ENCODE measurements at regions not wholly inside any gene's neighbourhood (a gene's known extent, or its start where the extent isn't known, plus 50 kb on each side); places are given as distances from the start of the nearest gene placed in this dataset.

GRCh38 chr19:30625947-30626625 lies 253.9 kb downstream of the ZNF536 start:
- H3K4me3 ChIP-seq (ENCODE audit: low read length): no peak overlapping the region
- ATAC-seq: no peak

GRCh38 chr19:30622276-30622675 lies 250.1 kb downstream of the ZNF536 start:
- Histone ChIP-seq H3K4me3 (ENCODE audit: low read length) (no peak overlapping the region), H3K27me3 (ENCODE audit: control insufficient read depth, insufficient read depth) (no peaks in the 10 kb centered on the region), H3K27ac (ENCODE audit: low read length) (no peak overlapping the region), H3K9me3 (ENCODE audit: control insufficient read depth, low read length) (no peaks in the 10 kb centered on the region), H3K4me1 (ENCODE audit: control insufficient read depth, insufficient read depth, low read length) (no peaks in the 10 kb centered on the region)
- intact Hi-C loops (cut with DNase I): no loop called here
- DNase-seq: no peak
- ATAC-seq: no peak
- WGBS: 88% methylated on average over 5 of the region's 5 CpGs

More at GRCh38 chr19:30625947-30626625, 253.9 kb downstream of the ZNF536 start:
- 81% methylated on average over 15 of the region's 15 CpGs for WGBS
- intact Hi-C loops (cut with DNase I): no loop called here
- Histone ChIP-seq H3K27me3 (ENCODE audit: control insufficient read depth, insufficient read depth) (no peaks in the 10 kb centered on the region), H3K27ac (ENCODE audit: low read length) (no peak overlapping the region), H3K9me3 (ENCODE audit: control insufficient read depth, low read length) (no peaks in the 10 kb centered on the region), H3K4me1 (ENCODE audit: control insufficient read depth, insufficient read depth, low read length) (no peaks in the 10 kb centered on the region)
- DNase-seq: no peak

GRCh38 chr19:30621326-30621920 lies 249.2 kb downstream of the ZNF536 start:
- H3K4me1 ChIP-seq (ENCODE audit: control insufficient read depth, insufficient read depth, low read length): no peaks in the 10 kb centered on the region
- no peak overlapping the region for H3K27ac ChIP-seq (ENCODE audit: low read length)
- H3K27me3 ChIP-seq (ENCODE audit: control insufficient read depth, insufficient read depth): no peaks in the 10 kb centered on the region
- no peak for DNase-seq
- no peaks in the 10 kb centered on the region for H3K9me3 ChIP-seq (ENCODE audit: control insufficient read depth, low read length)
- no peak for ATAC-seq
- 69% methylated on average over 8 of the region's 8 CpGs for WGBS
- intact Hi-C loops (cut with DNase I): no loop called here
- no peak overlapping the region for H3K4me3 ChIP-seq (ENCODE audit: low read length)

- WGBS: 73% methylated on average over 4 of the region's 4 CpGs
- Histone ChIP-seq H3K4me1 (ENCODE audit: control insufficient read depth, insufficient read depth, low read length) (no peaks in the 10 kb centered on the region), H3K27me3 (ENCODE audit: control insufficient read depth, insufficient read depth) (no peaks in the 10 kb centered on the region), H3K9me3 (ENCODE audit: control insufficient read depth, low read length) (no peaks in the 10 kb centered on the region), H3K27ac (ENCODE audit: low read length) (no peak overlapping the region), H3K4me3 (ENCODE audit: low read length) (no peak overlapping the region)
- ATAC-seq (no peak), DNase-seq (no peak)
- intact Hi-C loops (cut with DNase I): no loop called here
These were observed 248.2 kb downstream of the ZNF536 start for GRCh38 chr19:30620354-30620753.

- no peaks in the 10 kb centered on the region for H3K4me1 ChIP-seq (ENCODE audit: control insufficient read depth, insufficient read depth, low read length)
- no peak overlapping the region for H3K27ac ChIP-seq (ENCODE audit: low read length)
- DNase-seq: no peak
- H3K9me3 ChIP-seq (ENCODE audit: control insufficient read depth, low read length): no peaks in the 10 kb centered on the region
- intact Hi-C loops (cut with DNase I): no loop called here
- H3K4me3 ChIP-seq (ENCODE audit: low read length): no peak overlapping the region
- ATAC-seq: no peak
- WGBS: 78% methylated on average over 2 of the region's 2 CpGs
- H3K27me3 ChIP-seq (ENCODE audit: control insufficient read depth, insufficient read depth): no peaks in the 10 kb centered on the region
These were observed 237.6 kb downstream of the ZNF536 start for GRCh38 chr19:30609656-30610270.

- intact Hi-C loops (cut with DNase I): no loop called here
- WGBS: 92% methylated on average over 1 of the region's 1 CpG
- no peak overlapping the region for H3K4me3 ChIP-seq (ENCODE audit: low read length)
- no peaks in the 10 kb centered on the region for H3K27me3 ChIP-seq (ENCODE audit: control insufficient read depth, insufficient read depth)
- H3K27ac ChIP-seq (ENCODE audit: low read length): no peak overlapping the region
- ATAC-seq: no peak
- no peaks in the 10 kb centered on the region for H3K4me1 ChIP-seq (ENCODE audit: control insufficient read depth, insufficient read depth, low read length)
- no peak for DNase-seq
- no peaks in the 10 kb centered on the region for H3K9me3 ChIP-seq (ENCODE audit: control insufficient read depth, low read length)
These were observed 236.3 kb downstream of the ZNF536 start for GRCh38 chr19:30608471-30608870.

Measured in right cardiac atrium (tissue), 5 donors.